Activated naive CD8-positive, alpha-beta T cell treated with anti-CD3 and anti-CD28 coated beads, Interleukin-2, amount 50 U/mL, for 24 hours (primary cell): ENCODE measurements at regions not wholly inside any gene's neighbourhood (a gene's known extent, or its start where the extent isn't known, plus 50 kb on each side); places are given as distances from the start of the nearest gene placed in this dataset.

Source experiments
- ATAC-seq: fragments of 150-1000 bp; cut with Tn5 transposase; one replicate; pipeline ENCODE4 v1.10.0; 2021
- DNase-seq: peaks from one replicate; pipeline ENCODE4 v3.0.0; 2021
- H3K27ac Mint-ChIP-seq: one replicate; pipeline ENCODE4 v1.8.0; 2021; ENCODE audit warnings: mild to moderate bottlenecking, mixed read lengths
- H3K27me3 Mint-ChIP-seq: one replicate; pipeline ENCODE4 v1.8.0; 2021; ENCODE audit warnings: mixed read lengths
- H3K36me3 Mint-ChIP-seq: one replicate; pipeline ENCODE4 v1.8.0; 2021; ENCODE audit warnings: low read depth, mixed read lengths
- H3K4me1 Mint-ChIP-seq: one replicate; pipeline ENCODE4 v1.8.0; 2021; ENCODE audit warnings: mixed read lengths
- H3K4me3 Mint-ChIP-seq: one replicate; pipeline ENCODE4 v1.8.0; 2021; ENCODE audit warnings: mild to moderate bottlenecking, moderate library complexity, mixed read lengths
- H3K9me3 Mint-ChIP-seq: one replicate; pipeline ENCODE4 v1.8.0; 2021; ENCODE audit warnings: mixed read lengths

GRCh38 chr2:14408695-14409094, 223.8 kb upstream of the LRATD1 start:
- no peaks in the 10 kb centered on the region for H3K27me3 Mint-ChIP-seq
- no peak overlapping the region for H3K27ac Mint-ChIP-seq
- no peak for ATAC-seq
- no peak for DNase-seq
- H3K4me3 Mint-ChIP-seq = no peak overlapping the region
- no peaks in the 10 kb centered on the region for H3K36me3 Mint-ChIP-seq
- H3K4me1 Mint-ChIP-seq = no peaks in the 10 kb centered on the region
- H3K9me3 Mint-ChIP-seq = peaks cover 16% of the 10 kb centered on the region

- H3K4me1 Mint-ChIP-seq = no peaks in the 10 kb centered on the region
- H3K27ac Mint-ChIP-seq = no peak overlapping the region
- H3K27me3 Mint-ChIP-seq = no peaks in the 10 kb centered on the region
- H3K4me3 Mint-ChIP-seq = no peak overlapping the region
- H3K9me3 Mint-ChIP-seq = peaks cover 13% of the 10 kb centered on the region
- DNase-seq (no peak), ATAC-seq (no peak)
- H3K36me3 Mint-ChIP-seq = no peaks in the 10 kb centered on the region
Measured at GRCh38 chr2:14417551-14417950, 215.0 kb upstream of the LRATD1 start.

DNA sequence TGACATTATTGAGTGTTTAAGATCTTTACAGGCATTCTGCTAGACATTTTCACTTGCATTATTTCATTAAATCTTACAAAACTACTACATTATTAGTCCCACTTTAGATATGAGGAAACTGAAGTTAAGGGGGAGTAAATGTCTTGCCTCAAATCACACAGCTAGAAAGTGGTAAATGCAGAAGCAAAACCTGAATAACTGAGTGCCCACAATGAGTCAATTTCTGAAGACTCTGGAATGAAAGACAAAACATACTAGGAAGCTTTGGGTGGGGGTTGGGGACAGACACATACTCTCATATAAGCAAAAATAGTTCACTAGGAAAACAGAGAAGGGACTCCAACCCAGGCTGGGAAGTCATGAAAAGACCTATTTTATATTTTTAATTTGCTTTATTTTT, 214.4 kb upstream of the LRATD1 start:
- no peak overlapping the region for H3K4me3 Mint-ChIP-seq
- no peak for ATAC-seq
- no peak overlapping the region for H3K27ac Mint-ChIP-seq
- H3K27me3 Mint-ChIP-seq = no peaks in the 10 kb centered on the region
- peaks cover 11% of the 10 kb centered on the region for H3K9me3 Mint-ChIP-seq
- no peaks in the 10 kb centered on the region for H3K4me1 Mint-ChIP-seq
- H3K36me3 Mint-ChIP-seq = no peaks in the 10 kb centered on the region
- no peak for DNase-seq

DNA sequence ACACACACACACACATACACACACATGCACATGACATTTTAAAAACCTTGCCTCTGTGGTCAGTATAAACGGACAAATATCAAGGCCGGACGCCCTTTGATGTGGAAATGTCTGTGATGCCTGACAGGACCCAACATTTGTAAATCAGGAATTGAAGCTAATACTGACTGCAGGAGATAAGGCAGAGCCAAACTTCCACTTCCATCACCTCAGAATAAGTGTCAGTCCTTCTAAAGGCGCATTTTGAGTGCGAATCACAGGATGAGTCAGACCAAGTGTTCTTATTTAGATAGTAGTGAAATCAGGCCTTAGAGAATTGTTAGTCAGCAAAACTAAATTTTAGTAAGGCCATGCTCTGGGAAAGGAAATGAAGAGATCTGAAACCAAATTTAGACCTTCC, 211.7 kb upstream of the LRATD1 start:
- no peak for DNase-seq
- ATAC-seq = no peak
- Mint-ChIP-seq H3K4me3 (no peak overlapping the region), H3K27ac (no peak overlapping the region), H3K4me1 (no peaks in the 10 kb centered on the region), H3K27me3 (no peaks in the 10 kb centered on the region), H3K9me3 (peaks cover 8% of the 10 kb centered on the region), H3K36me3 (no peaks in the 10 kb centered on the region)

DNA sequence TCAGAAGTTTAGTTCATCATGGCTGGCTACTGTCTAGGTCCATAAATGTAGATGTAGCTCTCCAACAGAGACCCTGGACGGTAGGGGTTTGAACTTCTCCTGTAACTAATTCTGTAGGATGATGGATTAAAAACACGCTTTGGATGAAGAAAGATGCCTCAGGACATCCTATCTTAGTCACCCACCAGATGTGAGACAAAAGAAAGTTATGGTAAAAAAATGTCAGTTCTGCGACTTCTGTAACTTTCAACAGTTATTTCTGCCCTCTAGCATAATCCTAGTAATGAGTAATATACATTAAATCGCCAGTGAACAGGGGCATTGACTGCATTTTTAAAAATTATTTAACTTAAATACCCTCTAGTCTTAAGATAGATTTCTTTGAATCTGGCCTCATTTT, 210.1 kb upstream of the LRATD1 start:
- ATAC-seq = no peak
- Mint-ChIP-seq H3K4me3 (no peak overlapping the region), H3K9me3 (peaks cover 8% of the 10 kb centered on the region), H3K36me3 (no peaks in the 10 kb centered on the region), H3K4me1 (no peaks in the 10 kb centered on the region), H3K27me3 (no peaks in the 10 kb centered on the region), H3K27ac (no peak overlapping the region)
- no peak for DNase-seq

DNA sequence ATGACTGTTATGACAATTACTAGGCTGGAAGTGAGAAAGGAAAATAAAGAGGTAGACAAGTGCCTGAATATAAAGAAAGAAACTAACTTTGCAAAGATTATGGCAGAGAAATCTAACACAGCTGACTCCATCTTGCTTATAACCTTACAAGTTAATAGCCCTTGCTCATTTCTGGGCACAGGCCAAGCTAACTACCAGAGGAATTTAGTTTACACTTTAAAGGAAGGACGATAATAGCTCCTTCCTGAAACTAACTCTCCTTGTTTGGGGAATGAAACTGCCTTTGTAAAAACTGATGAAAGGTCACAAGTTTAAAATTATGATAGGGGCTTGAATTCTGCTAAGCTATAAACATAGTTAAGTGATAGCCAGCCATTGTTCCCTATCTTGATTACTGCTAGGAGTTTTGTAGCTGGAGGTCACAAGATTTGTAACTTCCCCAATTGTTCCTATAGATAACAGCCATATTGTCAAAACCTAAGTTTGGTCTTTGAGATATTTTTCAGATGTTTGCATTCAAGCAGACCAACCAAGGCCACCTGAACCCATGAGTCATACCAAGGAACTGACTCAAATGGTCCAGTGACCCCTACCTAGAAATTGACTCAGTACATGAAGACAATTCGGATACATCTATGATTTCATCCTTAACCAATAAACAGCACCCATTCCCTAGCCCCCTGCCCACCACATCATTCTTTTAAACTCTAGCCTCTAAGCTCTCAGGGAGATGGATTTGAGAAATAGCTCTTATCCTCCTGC, 209.2 kb upstream of the LRATD1 start:
- ATAC-seq (no peak), DNase-seq (no peak)
- no peaks in the 10 kb centered on the region for H3K4me1 Mint-ChIP-seq
- no peak overlapping the region for H3K4me3 Mint-ChIP-seq
- H3K27me3 Mint-ChIP-seq = no peaks in the 10 kb centered on the region
- no peak overlapping the region for H3K27ac Mint-ChIP-seq
- peaks cover 8% of the 10 kb centered on the region for H3K9me3 Mint-ChIP-seq
- H3K36me3 Mint-ChIP-seq = no peaks in the 10 kb centered on the region

DNA sequence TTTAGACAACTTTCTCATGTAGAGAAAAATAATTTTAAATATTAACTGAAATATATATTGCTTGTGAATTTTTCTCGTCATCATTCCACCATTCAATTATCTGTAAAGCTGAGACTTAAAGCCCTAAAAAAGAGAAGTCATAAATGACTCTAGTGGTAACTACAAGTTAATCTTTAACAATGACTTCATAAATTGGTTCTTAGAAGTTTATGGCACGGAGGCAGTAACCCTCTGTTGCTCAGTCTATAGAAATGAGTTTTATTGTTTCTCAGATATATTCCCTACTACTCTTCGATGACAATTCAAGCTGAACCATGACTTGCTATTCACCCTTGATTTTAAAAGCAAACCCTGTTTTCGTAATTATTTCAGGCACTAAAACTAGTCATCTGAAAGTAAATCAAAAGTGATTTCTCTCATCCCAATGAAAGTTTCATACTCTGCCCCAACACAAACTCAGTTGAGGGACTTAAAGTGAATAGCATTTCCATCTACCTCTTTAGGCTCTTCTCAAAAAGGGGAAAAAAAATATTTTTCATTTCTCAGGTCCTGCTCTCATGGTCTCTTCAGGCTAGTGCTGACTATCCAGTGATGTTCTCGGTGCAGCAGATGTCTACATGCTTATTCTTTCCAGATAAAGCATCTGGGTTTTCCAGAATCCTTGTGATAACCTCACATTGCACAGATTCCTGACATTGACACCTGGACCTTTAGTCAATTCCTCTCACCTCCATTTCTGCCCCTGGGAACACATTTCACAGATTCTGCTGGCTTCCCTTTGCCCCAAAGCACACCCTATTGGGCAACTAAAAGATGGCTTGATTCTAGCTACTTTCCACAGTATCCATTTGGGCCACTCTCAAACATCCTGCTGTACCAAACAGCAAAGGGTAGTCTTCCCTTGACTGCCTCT, 207.8 kb upstream of the LRATD1 start:
- Mint-ChIP-seq H3K4me1 (no peaks in the 10 kb centered on the region), H3K4me3 (no peak overlapping the region), H3K36me3 (no peaks in the 10 kb centered on the region)

DNA sequence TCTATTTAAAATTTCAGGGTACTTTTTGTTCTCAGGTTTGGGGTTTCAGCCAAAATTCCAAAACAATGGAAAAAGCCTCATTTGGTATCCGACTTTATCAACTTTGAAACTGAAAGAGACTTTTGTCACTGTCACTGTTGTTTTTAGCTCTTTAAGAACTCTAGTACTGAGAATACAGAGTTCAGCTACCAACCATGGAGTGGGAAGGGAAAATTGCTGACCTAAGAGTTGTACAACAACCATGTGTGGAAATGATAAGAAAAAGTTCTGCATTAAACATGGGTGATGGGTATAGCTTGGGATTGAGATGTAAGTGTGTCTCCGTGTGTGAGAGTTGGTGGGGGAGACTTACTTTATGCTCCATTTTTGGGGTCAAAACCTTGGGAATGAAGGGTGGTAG, 206.6 kb upstream of the LRATD1 start:
- H3K9me3 Mint-ChIP-seq = peaks cover 5% of the 10 kb centered on the region
- H3K27me3 Mint-ChIP-seq = no peaks in the 10 kb centered on the region
- ATAC-seq (no peak), DNase-seq (no peak)
- no peaks in the 10 kb centered on the region for H3K4me1 Mint-ChIP-seq
- no peaks in the 10 kb centered on the region for H3K36me3 Mint-ChIP-seq
- H3K4me3 Mint-ChIP-seq = no peak overlapping the region
- no peak overlapping the region for H3K27ac Mint-ChIP-seq

More for the DNA sequence above, 207.8 kb upstream of the LRATD1 start:
- H3K27ac Mint-ChIP-seq = no peak overlapping the region
- peaks cover 8% of the 10 kb centered on the region for H3K9me3 Mint-ChIP-seq
- no peak for DNase-seq
- no peaks in the 10 kb centered on the region for H3K27me3 Mint-ChIP-seq
- no peak for ATAC-seq

- no peak for ATAC-seq
- no peak overlapping the region for H3K27ac Mint-ChIP-seq
Measured at GRCh38 chr2:14428056-14428455, 204.5 kb upstream of the LRATD1 start.

GRCh38 chr2:14433946-14434495, 198.5 kb upstream of the LRATD1 start:
- no peak for DNase-seq
- Mint-ChIP-seq H3K36me3 (no peaks in the 10 kb centered on the region), H3K27me3 (no peaks in the 10 kb centered on the region), H3K9me3 (peaks cover 20% of the 10 kb centered on the region), H3K4me3 (no peak overlapping the region), H3K4me1 (no peaks in the 10 kb centered on the region), H3K27ac (no peak overlapping the region)
- no peak for ATAC-seq

More at GRCh38 chr2:14428056-14428455, 204.5 kb upstream of the LRATD1 start:
- Mint-ChIP-seq H3K36me3 (no peaks in the 10 kb centered on the region), H3K4me1 (no peaks in the 10 kb centered on the region), H3K4me3 (no peak overlapping the region), H3K27me3 (no peaks in the 10 kb centered on the region), H3K9me3 (peaks cover 5% of the 10 kb centered on the region)
- no peak for DNase-seq

- Mint-ChIP-seq H3K27ac (no peak overlapping the region), H3K36me3 (no peaks in the 10 kb centered on the region), H3K4me1 (no peaks in the 10 kb centered on the region), H3K27me3 (no peaks in the 10 kb centered on the region), H3K9me3 (peaks cover 14% of the 10 kb centered on the region), H3K4me3 (no peak overlapping the region)
- DNase-seq (no peak), ATAC-seq (no peak)
Measured at GRCh38 chr2:14445670-14446069, 186.8 kb upstream of the LRATD1 start.

- Mint-ChIP-seq H3K4me1 (no peaks in the 10 kb centered on the region), H3K27me3 (no peaks in the 10 kb centered on the region), H3K9me3 (peaks cover 14% of the 10 kb centered on the region), H3K27ac (no peak overlapping the region), H3K4me3 (no peak overlapping the region), H3K36me3 (no peaks in the 10 kb centered on the region)
- no peak for ATAC-seq
- no peak for DNase-seq
Measured at GRCh38 chr2:14448340-14448739, 184.2 kb upstream of the LRATD1 start.

GRCh38 chr2:14451312-14451711, 181.2 kb upstream of the LRATD1 start:
- H3K9me3 Mint-ChIP-seq = peaks cover 6% of the 10 kb centered on the region
- no peaks in the 10 kb centered on the region for H3K27me3 Mint-ChIP-seq
- ATAC-seq (no peak), DNase-seq (no peak)
- no peaks in the 10 kb centered on the region for H3K36me3 Mint-ChIP-seq
- no peaks in the 10 kb centered on the region for H3K4me1 Mint-ChIP-seq
- no peak overlapping the region for H3K4me3 Mint-ChIP-seq
- H3K27ac Mint-ChIP-seq = no peak overlapping the region

- no peaks in the 10 kb centered on the region for H3K36me3 Mint-ChIP-seq
- no peaks in the 10 kb centered on the region for H3K4me1 Mint-ChIP-seq
- H3K27ac Mint-ChIP-seq = no peak overlapping the region
Measured at GRCh38 chr2:14454202-14454601, 178.3 kb upstream of the LRATD1 start.

More at GRCh38 chr2:14454202-14454601, 178.3 kb upstream of the LRATD1 start:
- no peak for DNase-seq
- no peaks in the 10 kb centered on the region for H3K27me3 Mint-ChIP-seq
- ATAC-seq = no peak
- H3K9me3 Mint-ChIP-seq = peaks cover 4% of the 10 kb centered on the region
- no peak overlapping the region for H3K4me3 Mint-ChIP-seq
